ENCODE measurements at regions not wholly inside any gene's neighbourhood (a gene's known extent, or its start where the extent isn't known, plus 50 kb on each side); places are given as distances from the start of the nearest gene placed in this dataset.
"Not testable (repeated sequence)": the region's sequence is repeated elsewhere in the genome, so short reads cannot be mapped to it uniquely, and the experiment has no call there.

DNA sequence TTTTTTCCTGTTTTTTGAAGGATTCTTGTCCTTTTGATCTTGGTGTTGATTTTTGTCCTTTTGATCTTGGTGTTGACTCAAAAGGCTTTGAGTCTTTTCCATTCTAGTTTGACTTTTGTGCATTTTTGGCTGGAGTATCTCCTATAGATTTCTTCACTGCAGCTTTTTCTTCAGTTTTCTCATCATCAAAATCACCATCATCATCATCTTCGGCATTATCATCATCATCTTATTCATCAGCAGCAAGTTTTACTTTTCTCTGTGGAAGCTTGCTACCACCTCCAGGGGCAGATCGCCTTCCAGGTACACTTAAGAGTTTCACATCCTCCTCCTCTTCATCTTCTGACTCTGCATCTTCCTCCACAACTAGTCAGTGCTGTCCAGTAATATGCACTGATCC lies 56.5 kb upstream of the MCHR2 start:
- no peak overlapping the region for H3K4me3 ChIP-seq
- no peak overlapping the region for H3K27ac ChIP-seq
- intact Hi-C loops (cut with DNase I; ENCODE audit: low total_unique reads): no loop called here
- TF ChIP-seq, protein P1, sequence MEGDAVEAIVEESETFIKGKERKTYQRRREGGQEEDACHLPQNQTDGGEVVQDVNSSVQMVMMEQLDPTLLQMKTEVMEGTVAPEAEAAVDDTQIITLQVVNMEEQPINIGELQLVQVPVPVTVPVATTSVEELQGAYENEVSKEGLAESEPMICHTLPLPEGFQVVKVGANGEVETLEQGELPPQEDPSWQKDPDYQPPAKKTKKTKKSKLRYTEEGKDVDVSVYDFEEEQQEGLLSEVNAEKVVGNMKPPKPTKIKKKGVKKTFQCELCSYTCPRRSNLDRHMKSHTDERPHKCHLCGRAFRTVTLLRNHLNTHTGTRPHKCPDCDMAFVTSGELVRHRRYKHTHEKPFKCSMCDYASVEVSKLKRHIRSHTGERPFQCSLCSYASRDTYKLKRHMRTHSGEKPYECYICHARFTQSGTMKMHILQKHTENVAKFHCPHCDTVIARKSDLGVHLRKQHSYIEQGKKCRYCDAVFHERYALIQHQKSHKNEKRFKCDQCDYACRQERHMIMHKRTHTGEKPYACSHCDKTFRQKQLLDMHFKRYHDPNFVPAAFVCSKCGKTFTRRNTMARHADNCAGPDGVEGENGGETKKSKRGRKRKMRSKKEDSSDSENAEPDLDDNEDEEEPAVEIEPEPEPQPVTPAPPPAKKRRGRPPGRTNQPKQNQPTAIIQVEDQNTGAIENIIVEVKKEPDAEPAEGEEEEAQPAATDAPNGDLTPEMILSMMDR (IDR thresholded peaks at IDR 0.05): no peak
- H3K27me3 ChIP-seq: no peaks in the 10 kb centered on the region
- H3K9me3 ChIP-seq: peaks cover 0 to 3% (median 0%) of the 10 kb centered on the region in 3 donors
- DNase-seq: no peak
- no peaks in the 10 kb centered on the region for H3K36me3 ChIP-seq
- H3K4me1 ChIP-seq: no peaks in the 10 kb centered on the region

DNA sequence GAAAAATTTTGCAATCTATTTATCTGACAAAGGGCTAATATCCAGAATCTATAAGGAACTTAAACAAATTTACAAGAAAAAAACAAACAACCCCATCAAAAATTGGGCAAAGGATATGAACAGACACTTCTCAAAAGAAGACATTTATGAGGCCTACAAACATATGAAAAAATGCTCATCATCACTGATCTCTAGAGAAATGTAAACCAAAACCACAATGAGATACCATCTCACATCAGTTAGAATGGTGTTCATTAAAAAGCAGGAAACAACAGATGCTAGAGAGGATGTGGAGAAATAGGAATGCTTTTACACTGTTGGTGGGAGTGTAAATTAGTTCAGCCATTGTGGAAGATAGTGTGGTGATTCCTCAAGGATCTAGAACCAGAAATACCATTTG lies 49.9 kb upstream of the MCHR2 start:
- H3K9me3 ChIP-seq; DNase-seq; intact Hi-C loops (cut with DNase I; ENCODE audit: low total_unique reads); H3K27me3 ChIP-seq; H3K36me3 ChIP-seq; H3K27ac ChIP-seq; H3K4me3 ChIP-seq; H3K4me1 ChIP-seq: not testable (repeated sequence)

Data from tibial artery (tissue), 4 donors.